AG20443 (cell line): ENCODE measurements at regions not wholly inside any gene's neighbourhood (a gene's known extent, or its start where the extent isn't known, plus 50 kb on each side); places are given as distances from the start of the nearest gene placed in this dataset.
A peak's percentile ranks its signal among the peaks of the same experiment; 100 is the strongest.
"Not testable (repeated sequence)": the region's sequence is repeated elsewhere in the genome, so short reads cannot be mapped to it uniquely, and the experiment has no call there.

ENCODE experiments used
- DNase-seq: peaks from one replicate; pipeline ENCODE4 v3.0.0; 2012; ENCODE audit warnings: low spot score, mixed read lengths

- DNase-seq = peak; percentile 75
Observed at GRCh38 chr5:40221796-40222195, 457.9 kb upstream of the PTGER4 start.

- no peak for DNase-seq
Observed at GRCh38 chr5:40221255-40221654, 458.5 kb upstream of the PTGER4 start.

GRCh38 chr5:40220260-40220659 is 459.5 kb upstream of the PTGER4 start:
- DNase-seq = no peak

- DNase-seq = no peak
Observed at GRCh38 chr5:40217553-40217952, 462.2 kb upstream of the PTGER4 start.

GRCh38 chr5:40210694-40211093 is 469.0 kb upstream of the PTGER4 start:
- DNase-seq = no peak

- DNase-seq = no peak
Observed at GRCh38 chr5:40206030-40206429, 473.7 kb upstream of the PTGER4 start.

- no peak for DNase-seq
Observed at GRCh38 chr5:40204144-40204543, 475.6 kb upstream of the PTGER4 start.

- no peak for DNase-seq
Observed at GRCh38 chr5:40202814-40203440, 476.8 kb upstream of the PTGER4 start.

- peak; percentile 7 for DNase-seq
Observed at GRCh38 chr5:40198736-40199135, 481.0 kb upstream of the PTGER4 start.

GRCh38 chr5:40195574-40195973 is 484.1 kb upstream of the PTGER4 start:
- not testable (repeated sequence) for DNase-seq

- DNase-seq = no peak
Observed at GRCh38 chr5:40191150-40191549, 488.6 kb upstream of the PTGER4 start.

GRCh38 chr5:40172721-40173120 is 507.0 kb upstream of the PTGER4 start:
- DNase-seq = no peak

GRCh38 chr5:40171971-40172370 is 507.7 kb upstream of the PTGER4 start:
- DNase-seq = no peak

- no peak for DNase-seq
Observed at GRCh38 chr5:40167283-40167682, 512.4 kb upstream of the PTGER4 start.

GRCh38 chr5:40166802-40167201 is 512.9 kb upstream of the PTGER4 start:
- no peak for DNase-seq

GRCh38 chr5:40165789-40166728 is 513.7 kb upstream of the PTGER4 start:
- DNase-seq = no peak

GRCh38 chr5:40165106-40165788 is 514.5 kb upstream of the PTGER4 start:
- DNase-seq = no peak

- no peak for DNase-seq
Observed at GRCh38 chr5:40160435-40160834, 519.3 kb upstream of the PTGER4 start.

GRCh38 chr5:40154194-40154593 is 525.5 kb upstream of the PTGER4 start:
- DNase-seq = no peak

- DNase-seq = no peak
Observed at GRCh38 chr5:40150896-40151295, 528.8 kb upstream of the PTGER4 start.

- DNase-seq = no peak
Observed at GRCh38 chr5:40141896-40142295, 537.8 kb upstream of the PTGER4 start.

GRCh38 chr5:40141418-40141817 is 538.3 kb upstream of the PTGER4 start:
- DNase-seq = no peak

- DNase-seq = no peak
Observed at GRCh38 chr5:40137223-40137622, 542.5 kb upstream of the PTGER4 start.
